Gastroesophageal sphincter (tissue), 4 donors: ENCODE measurements at regions not wholly inside any gene's neighbourhood (a gene's known extent, or its start where the extent isn't known, plus 50 kb on each side); places are given as distances from the start of the nearest gene placed in this dataset.

Experiments
- ATAC-seq: fragments of 150-250 bp; one replicate; pipeline ENCODE4 v1.9.1; 2016; ENCODE audit warnings: mild to moderate bottlenecking, moderate library complexity
- H3K27ac ChIP-seq, 4 donors: fragments of 200-600 bp; sonication (generic) in 3 of 4; 1 replicate in 3 of 4; 2 replicates in 1 of 4; pipeline ENCODE4 v1.5.1; 2016 to 2019
- H3K27me3 ChIP-seq: fragments of 200-600 bp; sonication (generic); one replicate; pipeline ENCODE4 v1.5.1; 2019
- H3K36me3 ChIP-seq, 2 donors: fragments of 200-600 bp; sonication (generic); one replicate each; pipeline ENCODE4 v1.5.1; 2019; ENCODE audit warnings: control low read depth in 1 of 2
- H3K4me1 ChIP-seq, 3 donors: fragments of 200-600 bp; sonication (generic); 1 replicate in 2 of 3; 2 replicates in 1 of 3; pipeline ENCODE4 v1.5.1; 2016 to 2019; ENCODE audit warnings: control low read depth in 2 of 3
- H3K4me3 ChIP-seq, 2 donors: fragments of 200-600 bp; sonication (generic); one replicate each; pipeline ENCODE4 v1.5.1; 2019; ENCODE audit warnings: mild to moderate bottlenecking in 1 of 2, moderate library complexity in 1 of 2
- H3K9me3 ChIP-seq, 3 donors: fragments of 200-600 bp; sonication (generic); one replicate each; pipeline ENCODE4 v1.5.1; 2017 to 2019; ENCODE audit warnings: control low read depth in 2 of 3
- CTCF ChIP-seq, 4 experiments: fragments of 200-600 bp in 2 of 4; fragments of 450-650 bp in 2 of 4; sonication (generic) in 1 of 4; IDR thresholded peaks; one replicate each; pipeline ENCODE4 v1.5.1; 2017 to 2019; ENCODE audit warnings: antibody characterized with exemption in 4 of 4, mild to moderate bottlenecking in 2 of 4, moderate library complexity in 2 of 4
- EP300 ChIP-seq: sonication (generic); formaldehyde crosslinking; IDR thresholded peaks from one replicate; pipeline ENCODE4 v1.6.1; 2017; ENCODE audit warnings: antibody characterized with exemption, mild to moderate bottlenecking
- POLR2A ChIP-seq, 2 donors: fragments of 450-650 bp; IDR thresholded peaks; one replicate each; pipeline ENCODE4 v1.6.1; 2017; ENCODE audit warnings: antibody characterized with exemption in 2 of 2, mild to moderate bottlenecking in 2 of 2, moderate library complexity in 1 of 2
- POLR2AphosphoS5 ChIP-seq: sonication (generic); formaldehyde crosslinking; IDR thresholded peaks from one replicate; pipeline ENCODE4 v1.6.1; 2017; ENCODE audit warnings: antibody characterized with exemption
- WGBS, 2 donors: methylation state at CpG; one replicate each; pipeline ENCODE4 v1.1.5; 2018; ENCODE audit warnings: low coverage in 1 of 2; 5-methylcytosine and 5-hydroxymethylcytosine counted together

- no peaks in the 10 kb centered on the region for H3K4me1 ChIP-seq
- H3K9me3 ChIP-seq = peaks cover 0 to 38% (median 0%) of the 10 kb centered on the region in 3 donors
- no peaks in the 10 kb centered on the region for H3K36me3 ChIP-seq
- H3K27ac ChIP-seq = no peak overlapping the region
- WGBS, 2 donors = 89 to 100% methylated on average over 2 of the region's 2 CpGs
- ATAC-seq = no peak
- no peaks in the 10 kb centered on the region for H3K27me3 ChIP-seq
- H3K4me3 ChIP-seq = no peak overlapping the region
- no peak for TF ChIP-seq POLR2A (IDR thresholded peaks at IDR 0.05)
- TF ChIP-seq EP300 = no peak
- TF ChIP-seq POLR2AphosphoS5 = no peak
- TF ChIP-seq CTCF (IDR thresholded peaks at IDR 0.05) = no peak
These were observed 136.3 kb downstream of the DIO2 start for GRCh38 chr14:80074900-80075574.

GRCh38 chr14:80059041-80059440 lies 152.3 kb downstream of the DIO2 start:
- H3K4me1 ChIP-seq = peaks cover 0 to 19% (median 4%) of the 10 kb centered on the region in 3 donors
- H3K9me3 ChIP-seq = no peaks in the 10 kb centered on the region
- no peak overlapping the region for H3K4me3 ChIP-seq
- WGBS, 2 donors = 78 to 80% methylated on average over 2 of the region's 2 CpGs
- TF ChIP-seq POLR2AphosphoS5 (no peak), POLR2A (IDR thresholded peaks at IDR 0.05) (no peak), EP300 (no peak), CTCF (IDR thresholded peaks at IDR 0.05) (no peak)
- no peaks in the 10 kb centered on the region for H3K36me3 ChIP-seq
- H3K27ac ChIP-seq = no peak overlapping the region
- no peak for ATAC-seq
- no peaks in the 10 kb centered on the region for H3K27me3 ChIP-seq

- peaks cover 0 to 10% (median 0%) of the 10 kb centered on the region in 3 donors for H3K9me3 ChIP-seq
- H3K4me3 ChIP-seq = no peak overlapping the region
- H3K4me1 ChIP-seq = peaks cover 0 to 19% (median 4%) of the 10 kb centered on the region in 3 donors
- TF ChIP-seq CTCF (IDR thresholded peaks at IDR 0.05) (no peak), EP300 (no peak), POLR2AphosphoS5 (no peak)
- no peaks in the 10 kb centered on the region for H3K27me3 ChIP-seq
- ATAC-seq = no peak
- H3K27ac ChIP-seq = no peak overlapping the region
- 25% methylated on average over 4 of the region's 4 CpGs; no CpG with 5 or more reads in 1 of the 2 donors for WGBS, 2 donors
- no peaks in the 10 kb centered on the region for H3K36me3 ChIP-seq
These were observed 154.9 kb downstream of the DIO2 start for GRCh38 chr14:80056497-80056801.

GRCh38 chr14:80055667-80056496 lies 155.4 kb downstream of the DIO2 start:
- Histone ChIP-seq H3K27me3 (no peaks in the 10 kb centered on the region), H3K4me3 (no peak overlapping the region), H3K4me1 (peaks cover 0 to 19% (median 4%) of the 10 kb centered on the region in 3 donors), H3K9me3 (peaks cover 0 to 10% (median 0%) of the 10 kb centered on the region in 3 donors), H3K36me3 (no peaks in the 10 kb centered on the region), H3K27ac (no peak overlapping the region)
- 63 to 70% methylated on average over 5 to 7 of the region's 7 CpGs for WGBS, 2 donors
- ATAC-seq = peak; percentile 39
- TF ChIP-seq EP300 (no peak), CTCF (IDR thresholded peaks at IDR 0.05) (peak; percentile 61 to 85 (median 82))

GRCh38 chr14:80055226-80055625 lies 156.1 kb downstream of the DIO2 start:
- H3K4me1 ChIP-seq = peaks cover 0 to 19% (median 4%) of the 10 kb centered on the region in 3 donors
- peaks cover 0 to 10% (median 0%) of the 10 kb centered on the region in 3 donors for H3K9me3 ChIP-seq
- ATAC-seq = no peak
- WGBS, 2 donors = 82 to 85% methylated on average over 1 of the region's 1 CpG
- TF ChIP-seq POLR2AphosphoS5 = no peak
- no peak for TF ChIP-seq POLR2A (IDR thresholded peaks at IDR 0.05)
- no peak for TF ChIP-seq EP300
- no peak for TF ChIP-seq CTCF (IDR thresholded peaks at IDR 0.05)
- no peak overlapping the region for H3K4me3 ChIP-seq
- no peaks in the 10 kb centered on the region for H3K36me3 ChIP-seq
- H3K27ac ChIP-seq = no peak overlapping the region
- H3K27me3 ChIP-seq = no peaks in the 10 kb centered on the region
